ENCODE measurements at regions not wholly inside any gene's neighbourhood (a gene's known extent, or its start where the extent isn't known, plus 50 kb on each side); places are given as distances from the start of the nearest gene placed in this dataset.

DNA sequence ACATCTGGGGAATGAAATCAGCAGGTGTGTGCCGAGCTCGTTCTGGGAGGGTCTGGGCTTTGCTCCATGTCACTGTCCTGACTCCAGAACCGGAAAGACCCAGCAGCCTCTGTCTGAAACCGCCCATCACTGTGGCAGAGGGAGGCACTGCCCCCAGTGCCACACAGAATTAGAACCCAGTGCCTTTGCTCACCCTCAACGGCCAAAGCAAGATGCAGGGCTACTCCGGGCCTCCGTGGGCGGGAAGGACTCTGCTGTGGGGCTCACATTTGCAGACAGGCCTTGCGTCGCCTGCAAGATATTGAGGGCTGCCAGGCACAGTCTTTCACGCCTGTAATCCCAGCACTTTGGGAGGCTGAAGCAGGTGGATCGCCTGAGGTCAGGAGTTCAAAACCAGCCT, 219.2 kb upstream of the PPP2R2D start:
- Histone ChIP-seq H3K36me3 (ENCODE audit: control insufficient read depth, insufficient read depth, low read length) (no peaks in the 10 kb centered on the region), H3K27me3 (ENCODE audit: control insufficient read depth, insufficient read depth, low read length) (no peaks in the 10 kb centered on the region), H3K4me3 (ENCODE audit: low read depth, low read length) (no peak overlapping the region)
- TF ChIP-seq, protein P1, sequence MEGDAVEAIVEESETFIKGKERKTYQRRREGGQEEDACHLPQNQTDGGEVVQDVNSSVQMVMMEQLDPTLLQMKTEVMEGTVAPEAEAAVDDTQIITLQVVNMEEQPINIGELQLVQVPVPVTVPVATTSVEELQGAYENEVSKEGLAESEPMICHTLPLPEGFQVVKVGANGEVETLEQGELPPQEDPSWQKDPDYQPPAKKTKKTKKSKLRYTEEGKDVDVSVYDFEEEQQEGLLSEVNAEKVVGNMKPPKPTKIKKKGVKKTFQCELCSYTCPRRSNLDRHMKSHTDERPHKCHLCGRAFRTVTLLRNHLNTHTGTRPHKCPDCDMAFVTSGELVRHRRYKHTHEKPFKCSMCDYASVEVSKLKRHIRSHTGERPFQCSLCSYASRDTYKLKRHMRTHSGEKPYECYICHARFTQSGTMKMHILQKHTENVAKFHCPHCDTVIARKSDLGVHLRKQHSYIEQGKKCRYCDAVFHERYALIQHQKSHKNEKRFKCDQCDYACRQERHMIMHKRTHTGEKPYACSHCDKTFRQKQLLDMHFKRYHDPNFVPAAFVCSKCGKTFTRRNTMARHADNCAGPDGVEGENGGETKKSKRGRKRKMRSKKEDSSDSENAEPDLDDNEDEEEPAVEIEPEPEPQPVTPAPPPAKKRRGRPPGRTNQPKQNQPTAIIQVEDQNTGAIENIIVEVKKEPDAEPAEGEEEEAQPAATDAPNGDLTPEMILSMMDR (IDR thresholded peaks at IDR 0.05; ENCODE audit: insufficient read depth, low read length, poor library complexity, severe bottlenecking), result no peak
- no peak for DNase-seq (ENCODE audit: low read depth)

DNA sequence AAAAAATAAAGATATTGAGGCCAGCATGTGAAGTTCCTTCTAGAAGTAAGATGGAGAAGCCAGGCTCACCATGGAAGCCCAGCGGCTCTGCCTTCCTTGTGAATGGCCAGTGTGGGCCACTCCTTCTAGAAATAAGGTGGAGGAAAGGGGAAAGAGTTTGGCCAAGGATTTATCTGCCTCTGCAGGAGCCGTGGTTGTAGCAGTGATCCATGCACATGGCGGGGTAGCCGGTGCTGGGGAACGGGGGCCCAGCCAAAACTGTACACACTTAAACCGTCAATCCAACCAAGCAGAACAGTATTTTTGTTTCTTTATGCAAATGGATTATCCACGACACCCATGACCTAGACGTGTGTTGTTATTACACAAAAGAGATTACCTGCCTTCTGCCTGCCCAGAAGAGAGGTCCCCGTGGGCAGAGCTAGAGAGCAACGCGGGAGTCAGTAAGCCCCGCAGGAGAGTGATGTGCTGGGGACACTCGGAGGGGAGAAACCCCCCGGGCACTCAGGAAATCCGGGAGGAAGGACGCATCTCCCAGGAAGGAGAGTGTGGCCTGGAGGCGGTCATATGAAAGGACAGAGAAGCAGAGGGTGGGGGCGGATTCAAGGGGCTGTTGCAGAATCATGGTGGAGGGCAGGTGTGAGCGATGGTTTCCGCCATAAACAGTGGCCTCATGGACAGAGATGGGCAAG, 218.4 kb upstream of the PPP2R2D start:
- no peak for DNase-seq (ENCODE audit: low read depth)
- no peaks in the 10 kb centered on the region for H3K27me3 ChIP-seq (ENCODE audit: control insufficient read depth, insufficient read depth, low read length)
- H3K4me3 ChIP-seq (ENCODE audit: low read depth, low read length), result no peak overlapping the region
- TF ChIP-seq, protein P1 (IDR thresholded peaks at IDR 0.05; ENCODE audit: insufficient read depth, low read length, poor library complexity, severe bottlenecking), result no peak
- no peaks in the 10 kb centered on the region for H3K36me3 ChIP-seq (ENCODE audit: control insufficient read depth, insufficient read depth, low read length)

DNA sequence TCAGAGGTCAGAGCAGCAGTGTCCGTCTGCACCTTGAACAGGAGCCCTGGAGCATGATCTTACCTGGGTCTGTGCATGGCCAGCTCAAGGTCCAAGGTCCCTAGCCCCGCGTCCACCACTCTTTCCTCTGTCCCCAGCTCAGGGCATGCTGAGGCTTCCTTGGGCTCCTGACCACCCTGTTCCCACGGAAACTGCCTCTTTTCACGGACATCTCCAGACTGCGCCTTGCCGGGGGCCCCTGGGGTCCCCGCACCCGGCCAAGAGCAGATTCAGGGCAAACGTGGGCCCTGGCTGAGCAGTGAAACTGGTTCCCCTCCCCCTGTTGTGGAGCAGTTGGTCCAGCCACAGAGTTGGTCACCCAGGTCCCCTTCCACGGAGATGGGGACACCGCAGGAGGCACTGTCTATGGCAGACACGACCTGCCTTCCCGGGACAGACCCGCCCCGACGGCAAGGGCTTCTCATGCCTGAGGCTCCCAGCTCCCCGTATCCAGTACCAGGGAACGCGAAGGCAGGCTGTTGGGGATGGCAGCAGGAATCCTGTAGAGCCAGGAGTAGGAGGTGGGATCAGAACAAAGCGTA, 217.4 kb upstream of the PPP2R2D start:
- no peak for DNase-seq (ENCODE audit: low read depth)
- H3K36me3 ChIP-seq (ENCODE audit: control insufficient read depth, insufficient read depth, low read length), result no peaks in the 10 kb centered on the region
- TF ChIP-seq, protein P1 (IDR thresholded peaks at IDR 0.05; ENCODE audit: insufficient read depth, low read length, poor library complexity, severe bottlenecking), result no peak
- no peak overlapping the region for H3K4me3 ChIP-seq (ENCODE audit: low read depth, low read length)
- no peaks in the 10 kb centered on the region for H3K27me3 ChIP-seq (ENCODE audit: control insufficient read depth, insufficient read depth, low read length)

DNA sequence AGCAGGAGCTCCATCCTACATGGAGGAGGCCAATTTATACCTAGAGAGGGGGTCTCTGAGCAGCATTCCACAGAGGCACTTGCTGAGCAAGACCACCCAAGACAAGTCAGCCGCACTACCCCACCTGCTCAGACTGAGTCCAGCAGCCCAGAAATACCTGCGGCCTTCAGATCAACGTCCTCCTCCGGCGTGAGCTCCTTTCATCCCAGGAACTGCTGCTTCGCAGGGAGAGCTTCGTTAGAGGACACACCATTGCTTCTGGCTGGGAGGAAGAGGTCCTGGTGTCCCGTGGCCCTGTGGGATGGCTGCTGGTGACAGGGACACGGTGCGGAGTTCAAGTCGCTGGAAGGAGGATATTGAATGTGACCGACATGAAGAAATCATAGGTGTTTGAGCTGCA, 216.9 kb upstream of the PPP2R2D start:
- no peak overlapping the region for H3K4me3 ChIP-seq (ENCODE audit: low read depth, low read length)
- DNase-seq (ENCODE audit: low read depth), result no peak
- no peaks in the 10 kb centered on the region for H3K27me3 ChIP-seq (ENCODE audit: control insufficient read depth, insufficient read depth, low read length)
- TF ChIP-seq, protein P1 (IDR thresholded peaks at IDR 0.05; ENCODE audit: insufficient read depth, low read length, poor library complexity, severe bottlenecking), result no peak
- H3K36me3 ChIP-seq (ENCODE audit: control insufficient read depth, insufficient read depth, low read length), result no peaks in the 10 kb centered on the region

DNA sequence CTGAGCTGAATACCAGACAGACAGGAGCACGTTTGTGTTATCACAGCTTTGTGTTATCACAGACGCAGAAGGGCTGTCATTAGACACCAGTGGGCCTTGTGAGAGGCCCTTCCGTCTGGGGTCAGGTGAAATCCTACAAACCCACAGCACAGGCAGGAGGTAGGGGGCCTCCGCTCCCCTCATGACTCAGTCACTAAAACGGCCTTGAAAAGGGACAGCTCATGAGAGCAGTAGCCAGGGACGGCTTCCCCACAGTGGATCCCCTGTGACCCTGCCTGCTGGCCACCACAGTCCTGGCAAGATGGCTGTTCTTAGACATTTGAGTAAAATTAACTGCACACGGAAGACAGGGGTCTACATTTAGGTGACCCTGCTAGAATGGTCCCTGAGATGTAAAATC, 215.8 kb upstream of the PPP2R2D start:
- no peaks in the 10 kb centered on the region for H3K36me3 ChIP-seq (ENCODE audit: control insufficient read depth, insufficient read depth, low read length)
- H3K27me3 ChIP-seq (ENCODE audit: control insufficient read depth, insufficient read depth, low read length), result no peaks in the 10 kb centered on the region
- no peak for DNase-seq (ENCODE audit: low read depth)
- no peak overlapping the region for H3K4me3 ChIP-seq (ENCODE audit: low read depth, low read length)
- TF ChIP-seq, protein P1 (IDR thresholded peaks at IDR 0.05; ENCODE audit: insufficient read depth, low read length, poor library complexity, severe bottlenecking), result no peak

DNA sequence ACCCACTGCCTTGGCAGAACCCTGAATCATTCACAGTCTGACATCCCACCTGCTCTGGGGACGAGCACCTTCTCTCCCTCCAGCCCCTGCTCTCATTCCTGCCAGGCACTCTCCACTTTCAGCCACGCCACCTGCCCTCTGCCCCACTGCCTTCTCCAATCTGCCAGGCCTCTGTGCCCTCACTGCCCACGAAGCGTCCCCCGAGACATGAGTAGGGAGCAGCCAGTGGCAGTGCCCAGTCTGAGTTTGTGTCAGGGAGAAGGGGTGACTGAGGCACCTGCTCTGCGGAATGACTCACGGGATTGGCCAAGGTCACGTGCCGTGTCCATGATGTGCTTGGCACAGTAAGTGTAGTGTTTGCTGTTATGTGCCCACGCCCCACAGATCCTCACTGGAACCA, 215.2 kb upstream of the PPP2R2D start:
- Histone ChIP-seq H3K27me3 (ENCODE audit: control insufficient read depth, insufficient read depth, low read length) (no peaks in the 10 kb centered on the region), H3K4me3 (ENCODE audit: low read depth, low read length) (no peak overlapping the region), H3K36me3 (ENCODE audit: control insufficient read depth, insufficient read depth, low read length) (no peaks in the 10 kb centered on the region)
- TF ChIP-seq, protein P1 (IDR thresholded peaks at IDR 0.05; ENCODE audit: insufficient read depth, low read length, poor library complexity, severe bottlenecking), result no peak
- DNase-seq (ENCODE audit: low read depth), result no peak

Measured in kidney epithelial cell (primary cell).